ENCODE measurements at regions not wholly inside any gene's neighbourhood (a gene's known extent, or its start where the extent isn't known, plus 50 kb on each side); places are given as distances from the start of the nearest gene placed in this dataset.

- TF ChIP-seq POLR2A (IDR thresholded peaks at IDR 0.05) (no peak), CTCF (IDR thresholded peaks at IDR 0.05) (no peak)
Observed at GRCh38 chr15:69624816-69625215, 172.2 kb downstream of the RPLP1 start.

Measured in thyroid gland (tissue), 4 donors.